ENCODE measurements at regions not wholly inside any gene's neighbourhood (a gene's known extent, or its start where the extent isn't known, plus 50 kb on each side); places are given as distances from the start of the nearest gene placed in this dataset.
"Not testable (repeated sequence)": the region's sequence is repeated elsewhere in the genome, so short reads cannot be mapped to it uniquely, and the experiment has no call there.

- no peak for TF ChIP-seq CTCF (conservative IDR thresholded peaks at IDR 0.05; ENCODE audit: low read depth, low read length)
- Histone ChIP-seq H3K4me2 (no peak overlapping the region), H3K79me2 (ENCODE audit: insufficient read depth, low read depth) (no peaks in the 10 kb centered on the region), H3K27me3 (ENCODE audit: insufficient read depth, low read depth) (no peaks in the 10 kb centered on the region), H3K27ac (no peak overlapping the region), H3K4me1 (ENCODE audit: low read depth, poor library complexity, severe bottlenecking) (no peaks in the 10 kb centered on the region), H2AFZ (ENCODE audit: low read depth) (no peak overlapping the region), H3K4me3 (IDR thresholded peaks at IDR 0.05; ENCODE audit: insufficient read depth, low read depth, low read length) (no peak overlapping the region), H3K36me3 (ENCODE audit: insufficient read depth) (no peaks in the 10 kb centered on the region), H3K9ac (no peak overlapping the region), H4K20me1 (ENCODE audit: insufficient read depth) (no peaks in the 10 kb centered on the region)
Observed at GRCh38 chr19:34049944-34050343, 122.4 kb upstream of the LSM14A start.

- not testable (repeated sequence) for H3K4me2 ChIP-seq; H3K9ac ChIP-seq; H4K20me1 ChIP-seq (ENCODE audit: insufficient read depth); H3K27ac ChIP-seq; H3K79me2 ChIP-seq (ENCODE audit: insufficient read depth, low read depth); H3K4me1 ChIP-seq (ENCODE audit: low read depth, poor library complexity, severe bottlenecking); H3K4me3 ChIP-seq (IDR thresholded peaks at IDR 0.05; ENCODE audit: insufficient read depth, low read depth, low read length); H2AFZ ChIP-seq (ENCODE audit: low read depth); H3K27me3 ChIP-seq (ENCODE audit: insufficient read depth, low read depth); H3K36me3 ChIP-seq (ENCODE audit: insufficient read depth)
Observed at GRCh38 chr19:34050430-34050829, 121.9 kb upstream of the LSM14A start.

GRCh38 chr19:34051255-34051654 is 121.0 kb upstream of the LSM14A start:
- no peak overlapping the region for H3K4me2 ChIP-seq
- no peaks in the 10 kb centered on the region for H4K20me1 ChIP-seq (ENCODE audit: insufficient read depth)

GRCh38 chr19:34057155-34057554 is 115.1 kb upstream of the LSM14A start:
- Histone ChIP-seq H2AFZ (ENCODE audit: low read depth) (no peak overlapping the region), H3K27ac (no peak overlapping the region), H3K27me3 (ENCODE audit: insufficient read depth, low read depth) (no peaks in the 10 kb centered on the region), H3K79me2 (ENCODE audit: insufficient read depth, low read depth) (no peaks in the 10 kb centered on the region), H3K4me2 (no peak overlapping the region), H4K20me1 (ENCODE audit: insufficient read depth) (no peaks in the 10 kb centered on the region), H3K36me3 (ENCODE audit: insufficient read depth) (no peaks in the 10 kb centered on the region), H3K4me1 (ENCODE audit: low read depth, poor library complexity, severe bottlenecking) (no peaks in the 10 kb centered on the region), H3K4me3 (IDR thresholded peaks at IDR 0.05; ENCODE audit: insufficient read depth, low read depth, low read length) (no peak overlapping the region), H3K9ac (no peak overlapping the region)
- TF ChIP-seq CTCF (conservative IDR thresholded peaks at IDR 0.05; ENCODE audit: low read depth, low read length): no peak

More at GRCh38 chr19:34051255-34051654, 121.0 kb upstream of the LSM14A start:
- no peak overlapping the region for H3K9ac ChIP-seq
- no peaks in the 10 kb centered on the region for H3K79me2 ChIP-seq (ENCODE audit: insufficient read depth, low read depth)
- H3K27me3 ChIP-seq (ENCODE audit: insufficient read depth, low read depth): no peaks in the 10 kb centered on the region
- no peaks in the 10 kb centered on the region for H3K4me1 ChIP-seq (ENCODE audit: low read depth, poor library complexity, severe bottlenecking)
- H3K27ac ChIP-seq: no peak overlapping the region
- no peak for TF ChIP-seq CTCF (conservative IDR thresholded peaks at IDR 0.05; ENCODE audit: low read depth, low read length)
- H2AFZ ChIP-seq (ENCODE audit: low read depth): no peak overlapping the region
- no peaks in the 10 kb centered on the region for H3K36me3 ChIP-seq (ENCODE audit: insufficient read depth)
- H3K4me3 ChIP-seq (IDR thresholded peaks at IDR 0.05; ENCODE audit: insufficient read depth, low read depth, low read length): no peak overlapping the region

- no peaks in the 10 kb centered on the region for H4K20me1 ChIP-seq (ENCODE audit: insufficient read depth)
- H3K9ac ChIP-seq: no peak overlapping the region
- no peak for TF ChIP-seq CTCF (conservative IDR thresholded peaks at IDR 0.05; ENCODE audit: low read depth, low read length)
- H3K27ac ChIP-seq: no peak overlapping the region
- no peak overlapping the region for H3K4me3 ChIP-seq (IDR thresholded peaks at IDR 0.05; ENCODE audit: insufficient read depth, low read depth, low read length)
- no peak overlapping the region for H3K4me2 ChIP-seq
- no peak overlapping the region for H2AFZ ChIP-seq (ENCODE audit: low read depth)
- H3K27me3 ChIP-seq (ENCODE audit: insufficient read depth, low read depth): no peaks in the 10 kb centered on the region
- no peaks in the 10 kb centered on the region for H3K4me1 ChIP-seq (ENCODE audit: low read depth, poor library complexity, severe bottlenecking)
- H3K79me2 ChIP-seq (ENCODE audit: insufficient read depth, low read depth): no peaks in the 10 kb centered on the region
- no peaks in the 10 kb centered on the region for H3K36me3 ChIP-seq (ENCODE audit: insufficient read depth)
Observed at GRCh38 chr19:34066007-34066643, 106.2 kb upstream of the LSM14A start.
